HepG2 (cell line): ENCODE measurements at regions not wholly inside any gene's neighbourhood (a gene's known extent, or its start where the extent isn't known, plus 50 kb on each side); places are given as distances from the start of the nearest gene placed in this dataset.

Source experiments
- ATAC-seq: fragments of 200-7000 bp; cut with Tn5 transposase; 3 replicates; pipeline ENCODE4 v1.9.1; 2020; ENCODE audit warnings: mild to moderate bottlenecking, moderate library complexity
- BruUV-seq: library from RNA; stranded (reverse); fragments of 400-500 nt; replicated peaks from 2 replicates; lab custom pipeline; 2021; lab: Mats Ljungman, UMichigan
- CTCF ChIA-PET: fragments of 300-600 bp; formaldehyde crosslinking; extraction: SDS; loops from one replicate; lab custom pipeline; 2021; ENCODE audit warnings: low total read pairs, inconsistent platforms, low intra/inter-chr PET ratio; lab: Yijun Ruan, JAX
- POLR2A ChIA-PET: fragments of 350-600 bp; sonication (Branson Sonifier 250); formaldehyde crosslinking; loops from one replicate; lab custom pipeline; 2020; ENCODE audit warnings: antibody characterized with exemption, inconsistent platforms; lab: Yijun Ruan, JAX
- DNase-seq: peaks from one replicate; pipeline ENCODE4 v3.0.0-alpha.2; 2015; ENCODE audit warnings: low spot score
- FAIRE-seq: peaks from 3 replicates; lab custom pipeline; 2011; peaks lifted over from hg19 to GRCh38; lab: Jason Lieb, UNC
- H2AFZ ChIP-seq: one replicate; pipeline ENCODE4 v1.6.1; 2011; ENCODE audit warnings: low read length, inconsistent platforms
- H3K27ac ChIP-seq: fragments of 300-600 bp; 3 replicates; pipeline ENCODE4 v1.8.0; 2011; ENCODE audit warnings: mixed run types, mild to moderate bottlenecking, mixed read lengths, low read length, inconsistent platforms; ENCODE audit not compliant: insufficient read depth; ENCODE audit errors: extremely low read length
- H3K27me3 ChIP-seq, 2 experiments: fragments of 200-600 bp in 1 of 2; 2 replicates in 1 of 2; 3 replicates in 1 of 2; pipeline versions ENCODE4 v1.6.0 to v1.8.0; 2011; ENCODE audit warnings: low read length in 2 of 2, mild to moderate bottlenecking in 2 of 2, moderate library complexity in 2 of 2, inconsistent platforms in 1 of 2; ENCODE audit not compliant: insufficient read depth in 2 of 2, control insufficient read depth in 1 of 2
- H3K36me3 ChIP-seq, 2 experiments: fragments of 200-600 bp in 1 of 2; replicated peaks in 1 of 2; 2 replicates in 1 of 2; 3 replicates in 1 of 2; pipeline versions ENCODE4 v1.5.1 to v1.8.0; 2011; ENCODE audit warnings: low read length in 2 of 2, inconsistent platforms in 1 of 2; ENCODE audit not compliant: insufficient read depth in 2 of 2, control insufficient read depth in 1 of 2
- H3K4me1 ChIP-seq: 2 replicates; pipeline ENCODE4 v1.5.1; 2012; ENCODE audit warnings: low read length, inconsistent platforms; ENCODE audit not compliant: insufficient read depth
- H3K4me2 ChIP-seq: 2 replicates; pipeline ENCODE4 v1.6.0; 2011; ENCODE audit warnings: low read depth, low read length, inconsistent platforms
- H3K4me3 ChIP-seq, 3 experiments: fragments of 200-600 bp in 1 of 3; sonication (generic), shearing (Covaris generic) in 1 of 3; replicated peaks in 1 of 3; 2 replicates each; pipeline ENCODE4 v1.5.1; 2011 to 2016; ENCODE audit warnings: low read length in 3 of 3, inconsistent platforms in 2 of 3, low read depth in 2 of 3, mild to moderate bottlenecking in 2 of 3, control low read depth in 1 of 3, mixed read lengths in 1 of 3; ENCODE audit not compliant: insufficient read depth in 1 of 3
- H3K79me2 ChIP-seq: one replicate; pipeline ENCODE4 v1.6.1; 2011; ENCODE audit warnings: low read length, inconsistent platforms; ENCODE audit not compliant: insufficient read depth
- H3K9ac ChIP-seq: 2 replicates; pipeline ENCODE4 v1.6.0; 2011; ENCODE audit warnings: mild to moderate bottlenecking, low read depth, low read length, inconsistent platforms; ENCODE audit not compliant: insufficient read depth
- H3K9me3 ChIP-seq: 2 replicates; pipeline ENCODE4 v1.5.1; 2012; ENCODE audit warnings: mild to moderate bottlenecking, low read length
- H4K20me1 ChIP-seq: 2 replicates; pipeline ENCODE4 v1.6.0; 2011; ENCODE audit warnings: inconsistent platforms, mild to moderate bottlenecking, low read length, moderate library complexity; ENCODE audit not compliant: insufficient read depth
- HMG20A ChIP-seq: IDR thresholded peaks from 2 replicates; pipeline ENCODE4 v1.6.1; 2016; ENCODE audit warnings: borderline replicate concordance
- MTF1 ChIP-seq: sonication (generic); formaldehyde crosslinking; IDR thresholded peaks from 2 replicates; pipeline ENCODE4 v1.5.0; 2020; ENCODE audit warnings: missing genetic modification reagents
- USF2 ChIP-seq, 2 experiments: sonication (generic) in 1 of 2; formaldehyde crosslinking in 1 of 2; IDR thresholded peaks; 2 replicates each; pipeline versions ENCODE4 v1.5.1 to v1.6.1; 2011 to 2020; ENCODE audit warnings: borderline replicate concordance in 1 of 2, low read depth in 1 of 2, low read length in 1 of 2, mild to moderate bottlenecking in 1 of 2, missing genetic modification reagents in 1 of 2, moderate library complexity in 1 of 2
- ZBTB44 ChIP-seq: sonication (generic); formaldehyde crosslinking; IDR thresholded peaks from 2 replicates; pipeline ENCODE4 v1.4.0; 2020; ENCODE audit warnings: missing genetic modification reagents
- ZNF468 ChIP-seq: sonication (generic); formaldehyde crosslinking; IDR thresholded peaks from 2 replicates; pipeline ENCODE4 v1.8.0; 2022; ENCODE audit warnings: mild to moderate bottlenecking, moderate library complexity, missing genetic modification reagents
- ZNF674 ChIP-seq: sonication (generic); formaldehyde crosslinking; IDR thresholded peaks from 2 replicates; pipeline ENCODE4 v1.5.0; 2020; ENCODE audit warnings: low read depth, mild to moderate bottlenecking, missing genetic modification reagents
- ZZZ3 ChIP-seq: sonication (generic); formaldehyde crosslinking; IDR thresholded peaks from 2 replicates; pipeline ENCODE4 v1.4.0; 2020; ENCODE audit warnings: missing genetic modification reagents, mild to moderate bottlenecking, borderline replicate concordance
- WGBS: methylation state at CpG from one replicate; pipeline ENCODE4 v1.1.6; 2017; ENCODE audit warnings: low lambda C conversion rate; 5-methylcytosine and 5-hydroxymethylcytosine counted together
- in situ Hi-C: cut with HindIII; loops from 2 replicates; pipeline ENCODE4 v1.10.0; 2017; ENCODE audit warnings: low pct_unique_long_range_greater_than_20kb; ENCODE audit not compliant: extremely low pct_ligation_motif_present
- intact Hi-C: fragments of 100-400 bp; cut with micrococcal nuclease; formaldehyde crosslinking; loops from one replicate; pipeline ENCODE4 v1.10.0; 2022; ENCODE audit not compliant: unreplicated experiment

GRCh38 chr16:54690306-54690705 is 240.4 kb upstream of the IRX5 start:
- Histone ChIP-seq H3K9ac (no peak overlapping the region), H3K9me3 (no peaks in the 10 kb centered on the region), H2AFZ (no peak overlapping the region), H3K27ac (no peak overlapping the region), H3K4me2 (no peak overlapping the region), H3K4me1 (no peaks in the 10 kb centered on the region), H3K4me3 (no peak overlapping the region), H3K36me3 (no peaks in the 10 kb centered on the region), H4K20me1 (no peaks in the 10 kb centered on the region), H3K27me3 (no peaks in the 10 kb centered on the region), H3K79me2 (no peaks in the 10 kb centered on the region)
- TF ChIP-seq ZNF674: no peak
- no peak for TF ChIP-seq ZNF468
- TF ChIP-seq ZZZ3: no peak
- TF ChIP-seq ZBTB44 (CRISPR knock-in tag): no peak
- no peak for TF ChIP-seq HMG20A (CRISPR knock-in tag)
- no peak for TF ChIP-seq MTF1 (CRISPR knock-in tag)
- no peak for TF ChIP-seq USF2 (IDR thresholded peaks at IDR 0.05; ENCODE audit: low read depth, low read length)
- TF ChIP-seq USF2 (CRISPR knock-in tag; IDR thresholded peaks at IDR 0.05; ENCODE audit: borderline replicate concordance): no peak
- ChIA-PET POLR2A (no interaction called here), CTCF (no interaction called here)
- WGBS: 3% methylated on average over 2 of the region's 2 CpGs
- ATAC-seq (no peak), DNase-seq (no peak), FAIRE-seq (no peak)
- BruUV-seq: no TSS peak
- in situ Hi-C loops (no loop called here), intact Hi-C loops (no loop called here)
